ENCODE measurements at regions not wholly inside any gene's neighbourhood (a gene's known extent, or its start where the extent isn't known, plus 50 kb on each side); places are given as distances from the start of the nearest gene placed in this dataset.
"Not testable (repeated sequence)": the region's sequence is repeated elsewhere in the genome, so short reads cannot be mapped to it uniquely, and the experiment has no call there.

- DNase-seq (ENCODE audit: insufficient read length, low spot score): no peak
- no peak for FAIRE-seq
These were observed 126.1 kb upstream of the NOL4 start for GRCh38 chr18:34350778-34351177.

GRCh38 chr18:34352385-34353163 lies 127.9 kb upstream of the NOL4 start:
- FAIRE-seq: no peak
- no peak for DNase-seq (ENCODE audit: insufficient read length, low spot score)

- DNase-seq (ENCODE audit: insufficient read length, low spot score): no peak
- FAIRE-seq: no peak
These were observed 129.6 kb upstream of the NOL4 start for GRCh38 chr18:34354351-34354750.

- FAIRE-seq (no peak), DNase-seq (ENCODE audit: insufficient read length, low spot score) (no peak)
These were observed 133.3 kb upstream of the NOL4 start for GRCh38 chr18:34357944-34358580.

- no peak for FAIRE-seq
- DNase-seq (ENCODE audit: insufficient read length, low spot score): no peak
These were observed 134.2 kb upstream of the NOL4 start for GRCh38 chr18:34358923-34359322.

- DNase-seq (ENCODE audit: insufficient read length, low spot score): no peak
- FAIRE-seq: no peak
These were observed 140.0 kb upstream of the NOL4 start for GRCh38 chr18:34364699-34365098.

- DNase-seq (ENCODE audit: insufficient read length, low spot score): no peak
- FAIRE-seq: no peak
These were observed 146.1 kb upstream of the NOL4 start for GRCh38 chr18:34370704-34371395.

- DNase-seq (ENCODE audit: insufficient read length, low spot score): no peak
- FAIRE-seq: no peak
These were observed 155.6 kb upstream of the NOL4 start for GRCh38 chr18:34380326-34380725.

- no peak for FAIRE-seq
- DNase-seq (ENCODE audit: insufficient read length, low spot score): no peak
These were observed 160.6 kb upstream of the NOL4 start for GRCh38 chr18:34385311-34385710.

- FAIRE-seq (no peak), DNase-seq (ENCODE audit: insufficient read length, low spot score) (no peak)
These were observed 162.1 kb upstream of the NOL4 start for GRCh38 chr18:34386803-34387202.

- no peak for FAIRE-seq
- no peak for DNase-seq (ENCODE audit: insufficient read length, low spot score)
These were observed 172.7 kb upstream of the NOL4 start for GRCh38 chr18:34397286-34397896.

- no peak for FAIRE-seq
- no peak for DNase-seq (ENCODE audit: insufficient read length, low spot score)
These were observed 175.2 kb upstream of the NOL4 start for GRCh38 chr18:34399892-34400291.

- FAIRE-seq (no peak), DNase-seq (ENCODE audit: insufficient read length, low spot score) (no peak)
These were observed 176.1 kb upstream of the NOL4 start for GRCh38 chr18:34400834-34401233.

GRCh38 chr18:34401775-34402174 lies 177.1 kb upstream of the NOL4 start:
- DNase-seq (ENCODE audit: insufficient read length, low spot score): no peak
- no peak for FAIRE-seq

GRCh38 chr18:34407471-34407870 lies 182.8 kb upstream of the NOL4 start:
- DNase-seq (ENCODE audit: insufficient read length, low spot score); FAIRE-seq: not testable (repeated sequence)

- FAIRE-seq: no peak
- DNase-seq (ENCODE audit: insufficient read length, low spot score): no peak
These were observed 187.2 kb upstream of the NOL4 start for GRCh38 chr18:34411952-34412351.

GRCh38 chr18:34431042-34431441 lies 206.3 kb upstream of the NOL4 start:
- DNase-seq (ENCODE audit: insufficient read length, low spot score) (no peak), FAIRE-seq (no peak)

- DNase-seq (ENCODE audit: insufficient read length, low spot score) (no peak), FAIRE-seq (no peak)
These were observed 219.9 kb upstream of the NOL4 start for GRCh38 chr18:34444622-34445021.

GRCh38 chr18:34448662-34449061 lies 223.9 kb upstream of the NOL4 start:
- FAIRE-seq (no peak), DNase-seq (ENCODE audit: insufficient read length, low spot score) (no peak)

- DNase-seq (ENCODE audit: insufficient read length, low spot score) (no peak), FAIRE-seq (no peak)
These were observed 233.0 kb upstream of the NOL4 start for GRCh38 chr18:34457761-34458160.

- DNase-seq (ENCODE audit: insufficient read length, low spot score): no peak
- no peak for FAIRE-seq
These were observed 233.8 kb upstream of the NOL4 start for GRCh38 chr18:34458410-34458977.
